ENCODE measurements at regions not wholly inside any gene's neighbourhood (a gene's known extent, or its start where the extent isn't known, plus 50 kb on each side); places are given as distances from the start of the nearest gene placed in this dataset.
"Not testable (repeated sequence)": the region's sequence is repeated elsewhere in the genome, so short reads cannot be mapped to it uniquely, and the experiment has no call there.

GRCh38 chr12:115394496-115395220, 710.7 kb upstream of the TBX3 start:
- no peak for DNase-seq (ENCODE audit: low spot score)

GRCh38 chr12:115388139-115388538, 704.2 kb upstream of the TBX3 start:
- peak; percentile 11 for DNase-seq (ENCODE audit: low spot score)

- no peak for DNase-seq (ENCODE audit: low spot score)
Observed at GRCh38 chr12:115387467-115387901, 703.5 kb upstream of the TBX3 start.

GRCh38 chr12:115386946-115387345, 703.0 kb upstream of the TBX3 start:
- DNase-seq (ENCODE audit: low spot score) = no peak

GRCh38 chr12:115385141-115385540, 701.2 kb upstream of the TBX3 start:
- no peak for DNase-seq (ENCODE audit: low spot score)

GRCh38 chr12:115384391-115384790, 700.4 kb upstream of the TBX3 start:
- DNase-seq (ENCODE audit: low spot score) = no peak

- DNase-seq (ENCODE audit: low spot score) = no peak
Observed at GRCh38 chr12:115383668-115384067, 699.7 kb upstream of the TBX3 start.

GRCh38 chr12:115382681-115383080, 698.7 kb upstream of the TBX3 start:
- no peak for DNase-seq (ENCODE audit: low spot score)

- peak; percentile 17 for DNase-seq (ENCODE audit: low spot score)
Observed at GRCh38 chr12:115380546-115381120, 696.7 kb upstream of the TBX3 start.

- DNase-seq (ENCODE audit: low spot score) = no peak
Observed at GRCh38 chr12:115378291-115378690, 694.3 kb upstream of the TBX3 start.

- DNase-seq (ENCODE audit: low spot score) = no peak
Observed at GRCh38 chr12:115377779-115378178, 693.8 kb upstream of the TBX3 start.

GRCh38 chr12:115377230-115377629, 693.3 kb upstream of the TBX3 start:
- no peak for DNase-seq (ENCODE audit: low spot score)

- no peak for DNase-seq (ENCODE audit: low spot score)
Observed at GRCh38 chr12:115375186-115375991, 691.4 kb upstream of the TBX3 start.

- no peak for DNase-seq (ENCODE audit: low spot score)
Observed at GRCh38 chr12:115374480-115375185, 690.7 kb upstream of the TBX3 start.

- DNase-seq (ENCODE audit: low spot score) = no peak
Observed at GRCh38 chr12:115371711-115372110, 687.7 kb upstream of the TBX3 start.

GRCh38 chr12:115370650-115371049, 686.7 kb upstream of the TBX3 start:
- no peak for DNase-seq (ENCODE audit: low spot score)

- DNase-seq (ENCODE audit: low spot score) = no peak
Observed at GRCh38 chr12:115370207-115370606, 686.2 kb upstream of the TBX3 start.

- DNase-seq (ENCODE audit: low spot score) = not testable (repeated sequence)
Observed at GRCh38 chr12:115366277-115366676, 682.3 kb upstream of the TBX3 start.

- DNase-seq (ENCODE audit: low spot score) = not testable (repeated sequence)
Observed at GRCh38 chr12:115365765-115366164, 681.8 kb upstream of the TBX3 start.

GRCh38 chr12:115364921-115365320, 680.9 kb upstream of the TBX3 start:
- no peak for DNase-seq (ENCODE audit: low spot score)

GRCh38 chr12:115362339-115362976, 678.5 kb upstream of the TBX3 start:
- no peak for DNase-seq (ENCODE audit: low spot score)

GRCh38 chr12:115357681-115358080, 673.7 kb upstream of the TBX3 start:
- no peak for DNase-seq (ENCODE audit: low spot score)
